OCI-LY1 (cell line): ENCODE measurements at regions not wholly inside any gene's neighbourhood (a gene's known extent, or its start where the extent isn't known, plus 50 kb on each side); places are given as distances from the start of the nearest gene placed in this dataset.

ENCODE experiments used
- H2AFZ ChIP-seq: fragments of 200-600 bp; sonication (generic), shearing (Covaris generic); 2 replicates; pipeline ENCODE4 v1.6.0; 2014; ENCODE audit warnings: antibody characterized with exemption, mild to moderate bottlenecking, low read length
- H3F3A ChIP-seq: fragments of 200-600 bp; sonication (generic), shearing (Covaris generic); 2 replicates; pipeline ENCODE4 v1.6.0; 2014; ENCODE audit warnings: mild to moderate bottlenecking, antibody characterized with exemption, low read length, moderate library complexity; ENCODE audit not compliant: insufficient read depth
- H3K27ac ChIP-seq: fragments of 200-600 bp; sonication (generic); 2 replicates; pipeline ENCODE4 v1.5.1; 2014; ENCODE audit warnings: low read length, mixed run types, mild to moderate bottlenecking, low read depth; ENCODE audit not compliant: poor library complexity, severe bottlenecking
- H3K27me3 ChIP-seq: fragments of 200-600 bp; sonication (generic); 2 replicates; pipeline ENCODE4 v1.6.0; 2014; ENCODE audit warnings: antibody characterized with exemption, mild to moderate bottlenecking, low read length, moderate library complexity; ENCODE audit not compliant: insufficient read depth
- H3K36me3 ChIP-seq: fragments of 200-600 bp; sonication (generic); 2 replicates; pipeline ENCODE4 v1.6.1; 2014; ENCODE audit warnings: mild to moderate bottlenecking, antibody characterized with exemption, low read length, moderate library complexity, mixed read lengths; ENCODE audit not compliant: insufficient read depth
- H3K4me1 ChIP-seq: fragments of 200-600 bp; sonication (generic); 2 replicates; pipeline ENCODE4 v1.5.1; 2014; ENCODE audit warnings: mild to moderate bottlenecking, low read length, moderate library complexity; ENCODE audit not compliant: insufficient read depth, severe bottlenecking
- H3K4me2 ChIP-seq: fragments of 200-600 bp; sonication (generic), shearing (Covaris generic); 2 replicates; pipeline ENCODE4 v1.6.1; 2014; ENCODE audit warnings: low read length
- H3K4me3 ChIP-seq: fragments of 200-600 bp; sonication (generic); 2 replicates; pipeline ENCODE4 v1.5.1; 2014; ENCODE audit warnings: low read length, low read depth, mild to moderate bottlenecking, mixed read lengths; ENCODE audit not compliant: poor library complexity, severe bottlenecking
- H3K79me2 ChIP-seq: fragments of 200-600 bp; shearing (Covaris generic); 2 replicates; pipeline ENCODE4 v1.6.1; 2016; ENCODE audit warnings: mixed run types, low read length, mixed read lengths; ENCODE audit not compliant: insufficient read depth
- H3K9ac ChIP-seq: fragments of 200-600 bp; sonication (generic), shearing (Covaris generic); 2 replicates; pipeline ENCODE4 v1.6.1; 2014; ENCODE audit warnings: mild to moderate bottlenecking, low read length, mixed read lengths
- H3K9me2 ChIP-seq: fragments of 200-600 bp; sonication (generic), shearing (Covaris generic); 2 replicates; pipeline ENCODE4 v1.6.1; 2014; ENCODE audit warnings: low read depth, mild to moderate bottlenecking, low read length, mixed read lengths
- H3K9me3 ChIP-seq: fragments of 200-600 bp; shearing (Covaris generic); 2 replicates; pipeline ENCODE4 v1.6.1; 2014; ENCODE audit warnings: low read length, mixed read lengths
- H4K20me1 ChIP-seq: fragments of 200-600 bp; sonication (generic), shearing (Covaris generic); 2 replicates; pipeline ENCODE4 v1.6.0; 2016; ENCODE audit warnings: mild to moderate bottlenecking, low read length; ENCODE audit not compliant: insufficient read depth
- CTCF ChIP-seq: fragments of 200-600 bp; sonication (generic), shearing (Covaris generic); IDR thresholded peaks from 2 replicates; pipeline ENCODE4 v1.5.1; 2017; ENCODE audit warnings: mild to moderate bottlenecking, antibody characterized with exemption, low read length, moderate library complexity, mixed read lengths
- EZH2 ChIP-seq: fragments of 200-600 bp; sonication (generic), shearing (Covaris generic); IDR thresholded peaks from 2 replicates; pipeline ENCODE4 v1.8.0; 2017; ENCODE audit warnings: borderline replicate concordance, mixed run types, mild to moderate bottlenecking, antibody characterized with exemption, low read length, moderate library complexity, mixed read lengths

DNA sequence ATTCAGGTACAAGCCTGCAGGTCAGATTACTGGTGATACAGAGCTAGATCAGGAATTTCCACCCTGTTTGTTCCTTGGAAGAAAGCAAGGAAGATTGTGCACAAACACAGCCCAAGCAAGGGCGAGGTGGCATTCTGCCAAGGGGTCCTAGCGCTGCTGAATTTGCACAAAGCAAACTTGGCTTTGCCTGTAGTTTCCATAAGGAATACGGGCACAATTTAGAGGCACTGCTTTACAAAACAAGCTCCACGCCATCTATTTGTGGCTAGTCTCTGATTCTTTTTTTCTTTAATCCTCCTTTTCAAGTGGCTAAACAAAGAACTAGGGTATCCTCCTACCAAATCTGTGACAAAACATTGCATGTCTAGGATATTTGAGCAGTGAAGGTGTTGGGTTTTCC, 195.5 kb upstream of the ACVR2A start:
- Histone ChIP-seq H3K4me1 (no peaks in the 10 kb centered on the region), H2AFZ (no peak overlapping the region), H3K36me3 (no peaks in the 10 kb centered on the region), H3K4me3 (no peak overlapping the region), H3K4me2 (no peak overlapping the region), H4K20me1 (no peaks in the 10 kb centered on the region), H3K9me2 (no peaks in the 10 kb centered on the region), H3K79me2 (no peaks in the 10 kb centered on the region), H3K27me3 (no peaks in the 10 kb centered on the region), H3K27ac (no peak overlapping the region), H3K9me3 (no peaks in the 10 kb centered on the region), H3K9ac (no peak overlapping the region), H3F3A (no peaks in the 10 kb centered on the region)
- TF ChIP-seq EZH2, result no peak
- no peak for TF ChIP-seq CTCF

DNA sequence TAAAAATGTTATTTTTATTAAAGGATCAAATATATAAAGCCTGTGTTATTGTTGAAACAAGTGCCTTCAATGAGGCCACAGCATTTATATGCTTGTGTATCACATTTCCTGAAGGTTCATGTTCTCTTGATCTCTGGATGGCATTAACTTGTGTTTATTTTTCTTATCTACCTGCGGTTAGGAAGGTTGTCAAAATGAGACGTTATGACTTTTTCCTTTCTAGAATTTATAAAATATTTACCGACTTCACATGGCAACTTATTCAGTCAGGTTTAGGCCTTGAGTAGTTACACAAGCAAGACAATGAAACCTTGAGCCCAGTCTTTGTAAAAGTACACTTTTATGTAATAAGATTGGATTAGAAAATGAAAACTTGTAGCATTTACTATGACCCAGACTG, 196.4 kb upstream of the ACVR2A start:
- no peaks in the 10 kb centered on the region for H3K36me3 ChIP-seq

GRCh38 chr2:147647816-147648215, 197.0 kb upstream of the ACVR2A start:
- Histone ChIP-seq H3F3A (no peaks in the 10 kb centered on the region), H3K4me3 (no peak overlapping the region), H2AFZ (no peak overlapping the region), H3K36me3 (no peaks in the 10 kb centered on the region), H4K20me1 (no peaks in the 10 kb centered on the region), H3K4me2 (no peak overlapping the region), H3K9me2 (no peaks in the 10 kb centered on the region), H3K27me3 (no peaks in the 10 kb centered on the region), H3K79me2 (no peaks in the 10 kb centered on the region), H3K9ac (no peak overlapping the region), H3K27ac (no peak overlapping the region), H3K9me3 (no peaks in the 10 kb centered on the region), H3K4me1 (no peaks in the 10 kb centered on the region)
- TF ChIP-seq CTCF (no peak), EZH2 (no peak)

More for the DNA sequence above, 196.4 kb upstream of the ACVR2A start:
- TF ChIP-seq CTCF (no peak), EZH2 (no peak)
- Histone ChIP-seq H3K27ac (no peak overlapping the region), H3K9ac (no peak overlapping the region), H3K4me3 (no peak overlapping the region), H3K4me2 (no peak overlapping the region), H4K20me1 (no peaks in the 10 kb centered on the region), H2AFZ (no peak overlapping the region), H3K79me2 (no peaks in the 10 kb centered on the region), H3K27me3 (no peaks in the 10 kb centered on the region), H3F3A (no peaks in the 10 kb centered on the region), H3K4me1 (no peaks in the 10 kb centered on the region), H3K9me3 (no peaks in the 10 kb centered on the region), H3K9me2 (no peaks in the 10 kb centered on the region)
